Nucleus accumbens (tissue), 56 donors: ENCODE measurements at regions not wholly inside any gene's neighbourhood (a gene's known extent, or its start where the extent isn't known, plus 50 kb on each side); places are given as distances from the start of the nearest gene placed in this dataset.
A peak's percentile ranks its signal among the peaks of the same experiment; 100 is the strongest.

Experiments used
- DNase-seq, 56 donors: peaks; one replicate each; lab custom pipeline; 2025; lab: John Stamatoyannopoulos, UW

GRCh38 chr15:35907511-35907910, 361.5 kb upstream of the DPH6 start:
- no peak for DNase-seq

GRCh38 chr15:35909414-35909813, 363.4 kb upstream of the DPH6 start:
- no peak for DNase-seq

- no peak for DNase-seq
These were observed 364.3 kb upstream of the DPH6 start for GRCh38 chr15:35910227-35910626.

GRCh38 chr15:35911052-35911777, 365.2 kb upstream of the DPH6 start:
- DNase-seq = no peak

- DNase-seq = peak in 1 of 56 donors; percentile 2
These were observed 366.2 kb upstream of the DPH6 start for GRCh38 chr15:35912196-35912595.

- DNase-seq = no peak
These were observed 368.6 kb upstream of the DPH6 start for GRCh38 chr15:35914573-35914972.

- no peak for DNase-seq
These were observed 375.1 kb upstream of the DPH6 start for GRCh38 chr15:35921046-35921445.

- DNase-seq = no peak
These were observed 379.5 kb upstream of the DPH6 start for GRCh38 chr15:35925275-35926006.

GRCh38 chr15:35926007-35926380, 380.0 kb upstream of the DPH6 start:
- no peak for DNase-seq

- peak in 1 of 56 donors; percentile 0 for DNase-seq
These were observed 382.9 kb upstream of the DPH6 start for GRCh38 chr15:35928847-35929246.

GRCh38 chr15:35929740-35930444, 383.9 kb upstream of the DPH6 start:
- DNase-seq = no peak

- DNase-seq = no peak
These were observed 385.9 kb upstream of the DPH6 start for GRCh38 chr15:35931799-35932341.

GRCh38 chr15:35932531-35932930, 386.6 kb upstream of the DPH6 start:
- peak in 2 of 56 donors; percentile 0 to 3 for DNase-seq

- DNase-seq = no peak
These were observed 387.6 kb upstream of the DPH6 start for GRCh38 chr15:35933531-35933930.

- no peak for DNase-seq
These were observed 388.6 kb upstream of the DPH6 start for GRCh38 chr15:35934383-35935049.

GRCh38 chr15:35936284-35936683, 390.3 kb upstream of the DPH6 start:
- no peak for DNase-seq

- no peak for DNase-seq
These were observed 391.4 kb upstream of the DPH6 start for GRCh38 chr15:35937380-35937779.

- no peak for DNase-seq
These were observed 399.1 kb upstream of the DPH6 start for GRCh38 chr15:35944945-35945585.

GRCh38 chr15:35953424-35953823, 407.5 kb upstream of the DPH6 start:
- DNase-seq = no peak

- DNase-seq = no peak
These were observed 410.1 kb upstream of the DPH6 start for GRCh38 chr15:35956056-35956455.
